ENCODE measurements at regions not wholly inside any gene's neighbourhood (a gene's known extent, or its start where the extent isn't known, plus 50 kb on each side); places are given as distances from the start of the nearest gene placed in this dataset.

DNA sequence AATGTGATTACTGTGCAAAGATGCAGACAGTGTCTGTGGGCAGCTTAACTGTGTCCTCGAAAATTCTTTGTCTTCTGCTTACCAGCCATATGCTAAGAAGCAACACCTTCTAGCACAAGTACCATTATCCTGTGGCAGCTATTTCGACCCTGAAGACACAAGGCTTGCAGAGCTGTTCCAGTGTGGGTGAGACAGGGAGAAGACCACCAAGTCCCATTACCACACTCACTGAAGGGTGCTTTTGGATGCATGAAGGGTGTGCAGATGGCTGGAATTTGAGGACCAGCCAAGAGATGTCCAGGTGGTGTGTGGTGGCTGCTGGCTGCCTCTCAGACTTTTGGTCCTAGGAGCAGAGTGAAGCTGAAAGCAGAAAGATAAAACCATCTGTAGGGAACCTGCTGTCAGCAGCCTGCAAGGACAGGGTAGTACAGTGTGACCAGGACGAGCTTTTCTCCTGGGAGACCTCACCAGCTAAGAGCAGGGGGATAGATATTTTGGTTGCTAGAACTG, 161.8 kb downstream of the ICE1 start:
- no peaks in the 10 kb centered on the region for H3K27me3 ChIP-seq
- H3K4me2 ChIP-seq, result no peak overlapping the region
- H3K4me3 ChIP-seq, result no peak overlapping the region
- no peak for DNase-seq (ENCODE audit: low spot score)
- H3K27ac Mint-ChIP-seq, result no peak overlapping the region
- no peak overlapping the region for H3K9ac ChIP-seq
- no peaks in the 10 kb centered on the region for H3K36me3 Mint-ChIP-seq
- no peaks in the 10 kb centered on the region for H3F3A ChIP-seq (ENCODE audit: low read depth)
- no peaks in the 10 kb centered on the region for H3K4me1 Mint-ChIP-seq
- H3K36me3 ChIP-seq, result no peaks in the 10 kb centered on the region
- H3K79me2 ChIP-seq (ENCODE audit: low read depth), result no peaks in the 10 kb centered on the region
- no peaks in the 10 kb centered on the region for H3K27me3 Mint-ChIP-seq (ENCODE audit: insufficient read depth, low read depth)
- no peaks in the 10 kb centered on the region for H3K9me3 Mint-ChIP-seq
- H3K27ac ChIP-seq, result no peak overlapping the region
- no peaks in the 10 kb centered on the region for H4K20me1 ChIP-seq (ENCODE audit: low read depth)
- TF ChIP-seq EZH2 (IDR thresholded peaks at IDR 0.05) (no peak), EZH2phosphoT487 (IDR thresholded peaks at IDR 0.05) (no peak), CTCF (IDR thresholded peaks at IDR 0.05) (no peak)
- H2AFZ ChIP-seq (replicated peaks), result no peak overlapping the region
- H3K9me3 ChIP-seq (ENCODE audit: low read depth), result no peaks in the 10 kb centered on the region
- no peaks in the 10 kb centered on the region for H3K4me1 ChIP-seq
- no peak overlapping the region for H3K4me3 Mint-ChIP-seq

- Histone ChIP-seq H3K36me3 (no peaks in the 10 kb centered on the region), H4K20me1 (ENCODE audit: low read depth) (no peaks in the 10 kb centered on the region), H3K9ac (no peak overlapping the region), H2AFZ (replicated peaks) (no peak overlapping the region), H3K9me3 (ENCODE audit: low read depth) (no peaks in the 10 kb centered on the region), H3F3A (ENCODE audit: low read depth) (no peaks in the 10 kb centered on the region), H3K4me3 (no peak overlapping the region), H3K79me2 (ENCODE audit: low read depth) (no peaks in the 10 kb centered on the region), H3K27me3 (no peaks in the 10 kb centered on the region), H3K27ac (no peak overlapping the region), H3K4me2 (no peak overlapping the region), H3K4me1 (no peaks in the 10 kb centered on the region)
- Mint-ChIP-seq H3K36me3 (no peaks in the 10 kb centered on the region), H3K4me1 (no peaks in the 10 kb centered on the region), H3K4me3 (no peak overlapping the region), H3K9me3 (no peaks in the 10 kb centered on the region), H3K27me3 (ENCODE audit: insufficient read depth, low read depth) (no peaks in the 10 kb centered on the region), H3K27ac (no peak overlapping the region)
- no peak for DNase-seq (ENCODE audit: low spot score)
- TF ChIP-seq EZH2 (IDR thresholded peaks at IDR 0.05) (no peak), EZH2phosphoT487 (IDR thresholded peaks at IDR 0.05) (no peak), CTCF (IDR thresholded peaks at IDR 0.05) (no peak)
Measured at GRCh38 chr5:5583832-5584231, 161.4 kb downstream of the ICE1 start.

- Histone ChIP-seq H3K79me2 (ENCODE audit: low read depth) (no peaks in the 10 kb centered on the region), H3K4me3 (no peak overlapping the region), H3K27ac (no peak overlapping the region), H3F3A (ENCODE audit: low read depth) (no peaks in the 10 kb centered on the region), H4K20me1 (ENCODE audit: low read depth) (no peaks in the 10 kb centered on the region), H3K9me3 (ENCODE audit: low read depth) (no peaks in the 10 kb centered on the region), H3K9ac (no peak overlapping the region), H2AFZ (replicated peaks) (no peak overlapping the region), H3K4me2 (no peak overlapping the region), H3K36me3 (no peaks in the 10 kb centered on the region), H3K4me1 (no peaks in the 10 kb centered on the region), H3K27me3 (no peaks in the 10 kb centered on the region)
- no peaks in the 10 kb centered on the region for H3K27me3 Mint-ChIP-seq (ENCODE audit: insufficient read depth, low read depth)
- H3K9me3 Mint-ChIP-seq, result no peaks in the 10 kb centered on the region
- no peaks in the 10 kb centered on the region for H3K36me3 Mint-ChIP-seq
- no peaks in the 10 kb centered on the region for H3K4me1 Mint-ChIP-seq
- H3K4me3 Mint-ChIP-seq, result no peak overlapping the region
- no peak overlapping the region for H3K27ac Mint-ChIP-seq
- no peak for DNase-seq (ENCODE audit: low spot score)
- TF ChIP-seq EZH2 (IDR thresholded peaks at IDR 0.05) (no peak), CTCF (IDR thresholded peaks at IDR 0.05) (no peak), EZH2phosphoT487 (IDR thresholded peaks at IDR 0.05) (no peak)
Measured at GRCh38 chr5:5583023-5583765, 160.7 kb downstream of the ICE1 start.

Data from neural progenitor cell (in vitro differentiated cells).